A549 (cell line): ENCODE measurements at regions not wholly inside any gene's neighbourhood (a gene's known extent, or its start where the extent isn't known, plus 50 kb on each side); places are given as distances from the start of the nearest gene placed in this dataset.

Experiments
- ATAC-seq, 2 experiments: fragments of 200-7000 bp in 1 of 2; fragments of >200 bp in 1 of 2; cut with Nextera tagmentation in 1 of 2; cut with Tn5 transposase in 1 of 2; 3 replicates each; pipeline versions ENCODE4 v1.8.0 to v1.9.1; 2018 to 2020; ENCODE audit warnings: mild to moderate bottlenecking in 1 of 2, moderate library complexity in 1 of 2
- CTCF ChIA-PET: fragments of 300-600 bp; sonication (Branson Sonifier 250); formaldehyde crosslinking; extraction: SDS; loops from one replicate; lab custom pipeline; 2021; ENCODE audit warnings: antibody characterized with exemption, inconsistent platforms; lab: Yijun Ruan, JAX
- POLR2A ChIA-PET: fragments of 350-600 bp; formaldehyde crosslinking; extraction: SDS; loops from one replicate; lab custom pipeline; 2021; ENCODE audit warnings: antibody characterized with exemption, inconsistent platforms; lab: Yijun Ruan, JAX
- DNase-seq, 2 experiments: peaks; one replicate each; pipeline versions ENCODE4 v3.0.0 to v3.0.0-alpha.2; 2011 to 2016; ENCODE audit warnings: low read depth in 1 of 2, low spot score in 1 of 2
- FAIRE-seq: peaks from 2 replicates; lab custom pipeline; 2011; peaks lifted over from hg19 to GRCh38; lab: Jason Lieb, UNC
- H3K27ac ChIP-seq, 2 experiments: fragments of >200 bp; sonication (Bioruptor Twin); formaldehyde crosslinking; 3 replicates each; pipeline ENCODE4 v1.5.1; 2016 to 2017
- H3K4me1 ChIP-seq: fragments of >200 bp; sonication (Bioruptor Twin); formaldehyde crosslinking; 3 replicates; pipeline ENCODE4 v1.6.1; 2016
- H3K4me2 ChIP-seq: fragments of >200 bp; sonication (Bioruptor Twin); formaldehyde crosslinking; 3 replicates; pipeline ENCODE4 v1.6.1; 2016
- H3K4me3 ChIP-seq: fragments of >200 bp; sonication (Bioruptor Twin); formaldehyde crosslinking; 3 replicates; pipeline ENCODE4 v1.5.1; 2016
- H3K9me3 ChIP-seq: fragments of >200 bp; sonication (Bioruptor Twin); formaldehyde crosslinking; 3 replicates; pipeline ENCODE4 v1.6.1; 2016
- BHLHE40 ChIP-seq: IDR thresholded peaks from 2 replicates; pipeline ENCODE4 v1.6.1; 2012; ENCODE audit warnings: low read depth, low read length, inconsistent platforms
- CHD4 ChIP-seq: fragments of 200-600 bp; sonication (generic); IDR thresholded peaks from 2 replicates; pipeline ENCODE4 v1.6.1; 2016; ENCODE audit warnings: antibody characterized with exemption, mild to moderate bottlenecking, borderline replicate concordance
- EHF ChIP-seq: fragments of 250-450 bp; sonication (Bioruptor Pico); IDR thresholded peaks from 2 replicates; pipeline ENCODE4 v1.5.0; 2020; ENCODE audit warnings: mild to moderate bottlenecking
- ELK1 ChIP-seq: fragments of 150-350 bp; IDR thresholded peaks from 2 replicates; pipeline ENCODE4 v1.6.1; 2014; ENCODE audit warnings: low read depth, mild to moderate bottlenecking, low read length
- EP300 ChIP-seq, 2 experiments: fragments of >200 bp; sonication (Bioruptor Twin); formaldehyde crosslinking; IDR thresholded peaks; 2 replicates in 1 of 2; 3 replicates in 1 of 2; pipeline ENCODE4 v1.6.1; 2016 to 2017
- GATA3 ChIP-seq: IDR thresholded peaks from 2 replicates; pipeline ENCODE4 v1.6.1; 2012; ENCODE audit warnings: borderline replicate concordance
- HMGXB4 ChIP-seq: fragments of 250-450 bp; sonication (Bioruptor Pico); IDR thresholded peaks from 2 replicates; pipeline ENCODE4 v1.5.0; 2021; ENCODE audit warnings: mild to moderate bottlenecking, moderate library complexity, borderline replicate concordance
- JUNB ChIP-seq: fragments of >200 bp; sonication (Bioruptor Twin); formaldehyde crosslinking; IDR thresholded peaks from 2 replicates; pipeline ENCODE4 v1.6.1; 2016
- KDM5A ChIP-seq: fragments of 200-600 bp; sonication (generic); IDR thresholded peaks from 2 replicates; pipeline ENCODE4 v1.6.1; 2016; ENCODE audit warnings: antibody characterized with exemption, mild to moderate bottlenecking
- MAFK ChIP-seq: fragments of 450-650 bp; IDR thresholded peaks from 2 replicates; pipeline ENCODE4 v1.6.1; 2014; ENCODE audit not compliant: partially characterized antibody
- NFE2L2 ChIP-seq: fragments of 150-350 bp; conservative IDR thresholded peaks from 2 replicates; pipeline ENCODE4 v1.6.1; 2014; ENCODE audit warnings: low read length
- NPAS2 ChIP-seq: fragments of 250-450 bp; sonication (Bioruptor Pico); IDR thresholded peaks from 2 replicates; pipeline ENCODE4 v1.8.0; 2022; ENCODE audit warnings: mild to moderate bottlenecking, moderate library complexity, borderline replicate concordance
- NR3C1 ChIP-seq: fragments of >200 bp; sonication (Bioruptor Twin); formaldehyde crosslinking; IDR thresholded peaks from 3 replicates; pipeline ENCODE4 v1.6.1; 2017
- PHF8 ChIP-seq: fragments of 200-600 bp; sonication (generic); IDR thresholded peaks from 2 replicates; pipeline ENCODE4 v1.6.1; 2016; ENCODE audit warnings: low read depth, mild to moderate bottlenecking, antibody characterized with exemption, moderate library complexity, borderline replicate concordance
- POLR2AphosphoS2 ChIP-seq: conservative IDR thresholded peaks from 2 replicates; pipeline ENCODE4 v1.6.1; 2012; ENCODE audit warnings: low read length, improper control_type of control experiment, inconsistent platforms
- RARB ChIP-seq: fragments of 250-450 bp; sonication (Bioruptor Pico); IDR thresholded peaks from 2 replicates; pipeline ENCODE4 v1.8.0; 2021; ENCODE audit warnings: mild to moderate bottlenecking, moderate library complexity
- RCOR1 ChIP-seq: fragments of 150-350 bp; IDR thresholded peaks from 2 replicates; pipeline ENCODE4 v1.6.1; 2014; ENCODE audit warnings: antibody characterized with exemption, low read length, low read depth
- REST ChIP-seq: fragments of 200-600 bp; sonication (generic); IDR thresholded peaks from 2 replicates; pipeline ENCODE4 v1.6.1; 2016; ENCODE audit warnings: antibody characterized with exemption, mild to moderate bottlenecking, moderate library complexity
- SREBF2 ChIP-seq: fragments of 450-650 bp; IDR thresholded peaks from 2 replicates; pipeline ENCODE4 v1.6.1; 2014; ENCODE audit warnings: mild to moderate bottlenecking, moderate library complexity
- ZSCAN20 ChIP-seq: fragments of 250-450 bp; sonication (Bioruptor Pico); IDR thresholded peaks from 2 replicates; pipeline ENCODE4 v1.8.0; 2022; ENCODE audit warnings: mild to moderate bottlenecking, moderate library complexity
- WGBS: methylation state at CpG from one replicate; pipeline ENCODE4 v1.1.6; 2017; ENCODE audit errors: missing lambda C conversion rate; 5-methylcytosine and 5-hydroxymethylcytosine counted together

- TF ChIP-seq HMGXB4: no peak
Observed at GRCh38 chr13:108365255-108365654, 95.7 kb downstream of the TNFSF13B start (continued).

GRCh38 chr13:108368250-108368905 is 98.9 kb downstream of the TNFSF13B start:
- Histone ChIP-seq H3K4me1 (no peaks in the 10 kb centered on the region), H3K9me3 (no peaks in the 10 kb centered on the region), H3K4me3 (no peak overlapping the region), H3K27ac (no peak overlapping the region), H3K4me2 (no peak overlapping the region)
- ATAC-seq: no peak
- 22% methylated on average over 3 of the region's 3 CpGs for WGBS
- DNase-seq: no peak
- no peak for FAIRE-seq
- TF ChIP-seq NR3C1: no peak
- no peak for TF ChIP-seq RARB (CRISPR knock-in tag)
- TF ChIP-seq JUNB: no peak
- TF ChIP-seq SREBF2: no peak
- TF ChIP-seq BHLHE40: no peak
- TF ChIP-seq ZSCAN20 (CRISPR knock-in tag): no peak
- no peak for TF ChIP-seq NFE2L2
- TF ChIP-seq POLR2AphosphoS2: no peak
- no peak for TF ChIP-seq REST
- no peak for TF ChIP-seq HMGXB4
- no peak for TF ChIP-seq GATA3
- no peak for TF ChIP-seq EHF (CRISPR knock-in tag)
- TF ChIP-seq CHD4: no peak
- ChIA-PET POLR2A (no interaction called here), CTCF (no interaction called here)

- H3K4me1 ChIP-seq: no peaks in the 10 kb centered on the region
- ChIA-PET POLR2A (no interaction called here), CTCF (no interaction called here)
- H3K9me3 ChIP-seq: no peaks in the 10 kb centered on the region
- H3K4me2 ChIP-seq: no peak overlapping the region
- no peak for DNase-seq
- ATAC-seq: no peak
- no peak overlapping the region for H3K27ac ChIP-seq
- FAIRE-seq: no peak
- H3K4me3 ChIP-seq: no peak overlapping the region
- no peak for TF ChIP-seq HMGXB4
- TF ChIP-seq ELK1: no peak
- TF ChIP-seq MAFK: no peak
- TF ChIP-seq KDM5A: no peak
- no peak for TF ChIP-seq RCOR1
- no peak for TF ChIP-seq EP300 (IDR thresholded peaks at IDR 0.05)
- no peak for TF ChIP-seq REST
- no peak for TF ChIP-seq PHF8
- TF ChIP-seq EHF (CRISPR knock-in tag): no peak
- no peak for TF ChIP-seq GATA3
- no peak for TF ChIP-seq NPAS2 (CRISPR knock-in tag)
Observed at GRCh38 chr13:108369412-108369811, 99.9 kb downstream of the TNFSF13B start.
